Transverse colon (tissue), 4 donors: ENCODE measurements at regions not wholly inside any gene's neighbourhood (a gene's known extent, or its start where the extent isn't known, plus 50 kb on each side); places are given as distances from the start of the nearest gene placed in this dataset.
"Not testable (repeated sequence)": the region's sequence is repeated elsewhere in the genome, so short reads cannot be mapped to it uniquely, and the experiment has no call there.

Source experiments
- CTCF ChIP-seq, 5 experiments: fragments of 200-600 bp in 3 of 5; fragments of 450-650 bp in 2 of 5; sonication (generic) in 3 of 5; IDR thresholded peaks; 1 replicate in 2 of 5; 2 replicates in 3 of 5; pipeline ENCODE4 v1.5.1; 2016 to 2017; ENCODE audit warnings: antibody characterized with exemption in 5 of 5, inconsistent platforms in 3 of 5, mild to moderate bottlenecking in 2 of 5, moderate library complexity in 1 of 5
- POLR2A ChIP-seq: fragments of 450-650 bp; IDR thresholded peaks from one replicate; pipeline ENCODE4 v1.6.1; 2016; ENCODE audit warnings: antibody characterized with exemption, mild to moderate bottlenecking, moderate library complexity
- POLR2AphosphoS5 ChIP-seq, 3 donors: sonication (generic); formaldehyde crosslinking; IDR thresholded peaks; one replicate each; pipeline ENCODE4 v1.6.1; 2016; ENCODE audit warnings: antibody characterized with exemption in 3 of 3

GRCh38 chr4:3610851-3611250 lies 78.6 kb upstream of the LRPAP1 start:
- TF ChIP-seq POLR2AphosphoS5 (IDR thresholded peaks at IDR 0.05); POLR2A; CTCF (IDR thresholded peaks at IDR 0.05): not testable (repeated sequence)
